ENCODE measurements at regions not wholly inside any gene's neighbourhood (a gene's known extent, or its start where the extent isn't known, plus 50 kb on each side); places are given as distances from the start of the nearest gene placed in this dataset.
"Not testable (repeated sequence)": the region's sequence is repeated elsewhere in the genome, so short reads cannot be mapped to it uniquely, and the experiment has no call there.

DNA sequence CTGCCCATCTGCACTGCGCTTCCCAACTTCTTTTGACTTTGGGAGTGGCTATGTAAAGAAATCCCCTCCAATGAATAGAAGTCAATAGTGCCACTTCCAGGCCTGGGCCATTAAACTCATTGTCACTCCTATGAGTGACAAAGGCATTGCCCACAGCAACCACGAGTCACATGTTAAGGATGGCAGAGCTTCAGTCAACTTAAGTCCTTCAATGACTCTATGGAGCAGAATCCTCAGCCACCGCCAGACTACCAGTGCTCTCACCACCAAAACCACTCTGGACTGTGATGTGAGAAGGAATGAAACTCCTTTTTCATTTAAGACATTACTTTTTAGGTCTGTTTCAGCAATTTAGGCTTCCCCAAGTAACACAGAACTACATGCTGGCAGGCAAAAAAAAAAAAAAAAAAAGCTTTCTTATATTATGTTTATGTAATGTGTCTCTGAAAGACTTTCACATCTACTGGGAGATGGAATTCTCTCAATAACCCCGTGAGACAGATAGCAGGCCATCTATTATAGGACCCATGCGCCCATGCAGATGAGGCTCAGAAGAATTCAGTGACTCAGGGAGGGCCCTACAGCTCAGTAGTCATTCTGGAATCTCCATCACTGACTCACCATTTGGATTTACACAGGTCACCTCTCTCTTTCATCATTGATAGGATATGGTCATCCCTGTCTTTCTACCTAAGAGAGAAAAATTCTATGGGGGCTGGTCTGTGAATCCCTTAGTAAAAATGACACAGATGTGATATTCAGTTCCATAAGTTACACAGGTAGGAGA is 180.5 kb downstream of the CEMIP2 start:
- no peak for DNase-seq (ENCODE audit: low spot score)

- DNase-seq (ENCODE audit: low spot score) = no peak
These were observed 184.5 kb downstream of the CEMIP2 start for GRCh38 chr9:71583792-71584191.

DNA sequence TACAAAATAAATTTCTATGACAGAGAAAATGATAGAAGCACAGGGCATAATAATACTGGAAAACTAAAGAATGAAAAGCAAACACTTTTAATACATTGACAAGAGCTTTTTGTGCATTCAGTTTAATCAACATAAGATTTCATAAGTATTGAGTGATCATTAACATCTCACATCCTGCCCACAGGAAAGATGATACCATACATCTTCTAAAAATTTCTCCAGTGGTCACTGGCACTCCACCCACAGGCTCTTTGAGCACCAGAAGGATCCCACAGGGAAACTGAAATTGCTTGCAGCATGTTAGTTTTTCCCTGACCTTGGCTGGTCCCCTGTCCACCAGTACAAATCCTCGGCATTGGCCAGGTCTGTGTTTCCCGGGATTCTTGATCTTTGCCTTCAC is 186.0 kb downstream of the CEMIP2 start:
- no peak for DNase-seq (ENCODE audit: low spot score)

- no peak for DNase-seq (ENCODE audit: low spot score)
These were observed 187.2 kb downstream of the CEMIP2 start for GRCh38 chr9:71581101-71581500.

DNA sequence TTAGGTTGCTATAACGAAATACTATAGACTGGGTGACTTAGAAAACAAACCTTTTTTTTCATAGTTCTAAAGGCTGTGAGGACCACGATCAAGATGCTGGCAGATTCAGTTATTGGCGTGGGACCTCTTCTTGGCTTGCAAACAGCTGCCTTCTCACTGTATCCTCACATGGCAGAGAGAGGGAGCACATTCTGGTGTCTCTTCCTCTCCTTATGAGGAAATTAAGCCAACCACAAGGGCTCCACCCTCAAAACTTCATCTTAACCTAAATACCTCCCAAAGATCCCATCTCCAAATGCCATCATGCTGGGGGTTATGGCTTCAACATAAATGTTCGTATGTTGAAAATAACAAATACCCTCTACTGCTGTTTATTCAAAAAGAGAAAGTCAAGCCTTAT is 197.1 kb downstream of the CEMIP2 start:
- DNase-seq (ENCODE audit: low spot score) = no peak

DNA sequence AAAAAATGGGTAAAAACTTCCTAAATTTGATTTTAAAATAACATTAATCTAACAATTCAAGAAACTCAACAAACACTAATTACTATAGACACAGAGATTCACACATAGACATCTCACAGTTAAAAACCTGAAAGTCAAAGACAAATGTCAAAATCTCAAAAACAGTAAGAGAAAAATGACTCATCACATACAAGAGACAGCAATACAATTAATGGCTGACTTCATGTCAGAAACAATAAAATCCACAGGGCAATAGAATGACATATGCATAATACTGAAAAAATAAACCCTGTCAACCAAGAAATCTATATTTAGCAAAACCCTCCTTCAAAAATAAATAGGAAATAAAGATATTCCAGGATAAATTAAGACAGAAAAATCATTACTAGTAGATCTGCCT is 200.4 kb downstream of the CEMIP2 start:
- DNase-seq (ENCODE audit: low spot score) = no peak

GRCh38 chr9:71562140-71562539 is 206.2 kb downstream of the CEMIP2 start:
- DNase-seq (ENCODE audit: low spot score) = no peak

- no peak for DNase-seq (ENCODE audit: low spot score)
These were observed 211.0 kb downstream of the CEMIP2 start for GRCh38 chr9:71557310-71557709.

GRCh38 chr9:71552480-71552879 is 215.8 kb downstream of the CEMIP2 start:
- DNase-seq (ENCODE audit: low spot score) = no peak

- no peak for DNase-seq (ENCODE audit: low spot score)
These were observed 219.3 kb downstream of the CEMIP2 start for GRCh38 chr9:71549023-71549422.

DNA sequence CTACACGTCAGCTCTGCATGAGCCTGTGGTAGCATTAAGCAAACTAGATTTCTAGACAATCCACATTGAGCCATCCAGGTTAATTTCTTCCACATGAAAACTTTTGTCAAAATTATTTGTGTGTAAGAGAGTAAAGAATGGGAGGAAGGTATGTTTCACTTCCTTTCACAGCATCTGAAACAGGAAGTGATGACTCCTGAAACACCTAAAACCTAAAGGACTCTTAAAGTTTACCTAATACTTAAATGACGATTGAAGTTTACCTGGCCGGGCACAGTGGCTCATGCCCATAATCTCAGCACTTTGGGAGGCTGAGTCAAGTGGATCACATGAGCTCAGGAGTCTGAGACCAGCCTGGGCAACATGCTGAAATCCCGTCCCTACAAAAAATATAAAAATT is 223.8 kb downstream of the CEMIP2 start:
- no peak for DNase-seq (ENCODE audit: low spot score)

DNA sequence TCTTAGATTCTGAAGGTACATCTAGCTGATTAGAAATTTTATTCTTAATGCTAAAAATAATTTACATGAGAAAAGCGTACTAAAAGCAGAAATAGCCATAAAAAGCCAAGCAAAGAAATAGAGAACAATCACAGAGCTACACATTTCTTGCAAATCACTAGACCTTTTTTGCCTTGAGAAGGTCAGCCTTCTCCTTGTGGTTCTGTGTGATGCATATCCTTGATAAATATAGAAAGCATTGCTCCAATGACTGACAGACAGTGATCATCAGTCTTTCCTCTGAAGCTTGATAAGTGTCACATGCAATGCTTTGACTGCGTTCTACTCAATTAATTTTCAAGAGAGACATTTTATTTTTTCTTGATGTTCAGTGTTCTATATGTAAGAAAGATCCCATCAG is 226.9 kb downstream of the CEMIP2 start:
- DNase-seq (ENCODE audit: low spot score) = no peak

DNA sequence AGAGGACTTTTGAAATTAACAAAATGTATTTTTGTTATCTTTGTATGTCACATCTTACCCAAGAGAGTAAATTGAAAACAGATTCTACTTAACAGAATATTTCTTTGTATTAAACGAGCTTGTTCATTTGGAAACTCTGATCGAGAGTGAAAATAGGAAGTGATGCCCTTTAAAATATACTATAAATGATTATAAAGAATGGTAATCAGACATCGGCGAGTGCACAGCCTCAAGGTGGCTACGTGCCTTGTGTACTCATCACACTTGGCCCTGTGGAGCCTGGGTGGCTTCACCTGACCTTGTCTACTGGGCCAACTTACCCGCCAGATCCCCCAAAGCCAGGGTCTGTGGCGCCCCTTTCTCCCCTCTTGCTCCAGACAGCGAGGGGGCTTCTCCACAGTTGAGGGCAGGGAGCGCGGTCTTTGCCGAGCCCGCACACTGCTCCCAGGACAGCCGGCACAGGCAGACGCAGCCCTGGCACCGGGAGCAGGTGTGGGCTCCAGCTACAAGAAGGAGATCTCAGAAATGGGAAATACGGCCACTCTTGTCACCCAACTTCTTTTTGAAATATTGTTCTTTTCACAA is 243.2 kb downstream of the CEMIP2 start:
- DNase-seq (ENCODE audit: low spot score) = no peak

GRCh38 chr9:71524516-71524915 is 243.8 kb downstream of the CEMIP2 start:
- no peak for DNase-seq (ENCODE audit: low spot score)

GRCh38 chr9:71521132-71521531 is 247.2 kb downstream of the CEMIP2 start:
- no peak for DNase-seq (ENCODE audit: low spot score)

DNA sequence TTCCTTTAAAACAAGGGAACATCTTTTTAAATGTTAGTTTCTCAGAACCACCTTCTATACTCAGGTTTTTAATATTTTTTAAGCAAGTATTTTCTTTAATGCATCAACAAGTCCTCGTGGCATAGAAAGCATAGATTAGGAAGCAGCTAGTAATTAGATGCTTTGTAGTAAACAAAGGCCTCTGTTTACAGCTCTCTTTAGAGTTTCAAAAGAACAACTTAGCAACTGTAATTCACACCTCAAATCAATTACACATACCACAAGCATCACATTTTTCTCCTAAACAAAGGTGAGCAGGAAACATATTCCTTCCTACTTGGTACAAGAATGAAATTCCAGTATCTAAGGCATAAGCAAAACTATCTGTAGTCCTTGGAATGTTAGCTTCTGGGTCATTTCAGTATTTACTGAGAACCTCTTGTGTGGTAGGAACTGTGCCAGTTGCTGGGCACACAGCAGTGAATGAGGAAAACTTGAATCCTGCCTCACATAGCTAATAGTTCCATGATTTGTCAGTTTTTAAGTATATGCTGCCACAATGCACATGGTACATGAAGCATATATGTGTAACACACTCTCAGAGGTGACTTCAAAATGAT is 249.1 kb downstream of the CEMIP2 start:
- DNase-seq (ENCODE audit: low spot score) = no peak

DNA sequence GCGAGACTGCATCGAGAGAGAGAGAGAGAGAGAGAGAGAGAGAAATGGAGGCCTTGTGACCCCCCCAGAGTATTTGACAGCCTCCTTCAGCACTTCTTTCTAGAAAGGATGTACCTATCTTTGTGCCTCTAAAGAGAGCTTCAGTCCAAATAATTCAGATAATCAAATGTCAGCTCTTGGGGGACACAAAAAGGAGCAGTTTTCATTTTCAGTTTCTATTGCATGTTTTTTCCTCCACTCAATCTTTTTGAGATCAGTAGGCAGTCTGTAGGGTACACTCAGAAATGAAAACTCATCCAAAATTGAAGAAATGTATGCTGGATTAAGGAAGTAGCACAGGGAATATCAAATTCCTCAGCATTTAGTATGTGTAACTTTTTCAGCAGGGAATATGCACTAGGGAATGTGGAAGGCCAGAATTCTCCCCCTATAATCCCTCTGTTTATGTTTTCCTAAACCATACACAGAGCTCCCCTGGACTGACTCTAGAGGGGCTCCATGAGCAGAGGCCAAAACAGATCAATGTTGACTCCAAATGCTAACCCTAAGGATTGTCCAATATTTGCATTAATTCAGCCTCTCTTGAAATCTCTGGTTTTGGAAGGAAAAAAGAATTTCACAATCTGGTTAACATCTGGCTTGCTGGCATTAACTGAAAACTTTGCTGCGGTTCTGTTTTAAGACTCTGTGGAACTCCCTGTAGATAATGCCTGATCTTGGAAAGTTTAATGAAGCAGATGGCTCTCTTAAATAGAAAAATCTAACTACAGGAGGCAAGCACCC is 250.1 kb downstream of the CEMIP2 start:
- DNase-seq (ENCODE audit: low spot score) = no peak

- DNase-seq (ENCODE audit: low spot score) = no peak
These were observed 252.7 kb downstream of the CEMIP2 start for GRCh38 chr9:71515626-71516025.

GRCh38 chr9:71515107-71515506 is 253.2 kb downstream of the CEMIP2 start:
- no peak for DNase-seq (ENCODE audit: low spot score)

DNA sequence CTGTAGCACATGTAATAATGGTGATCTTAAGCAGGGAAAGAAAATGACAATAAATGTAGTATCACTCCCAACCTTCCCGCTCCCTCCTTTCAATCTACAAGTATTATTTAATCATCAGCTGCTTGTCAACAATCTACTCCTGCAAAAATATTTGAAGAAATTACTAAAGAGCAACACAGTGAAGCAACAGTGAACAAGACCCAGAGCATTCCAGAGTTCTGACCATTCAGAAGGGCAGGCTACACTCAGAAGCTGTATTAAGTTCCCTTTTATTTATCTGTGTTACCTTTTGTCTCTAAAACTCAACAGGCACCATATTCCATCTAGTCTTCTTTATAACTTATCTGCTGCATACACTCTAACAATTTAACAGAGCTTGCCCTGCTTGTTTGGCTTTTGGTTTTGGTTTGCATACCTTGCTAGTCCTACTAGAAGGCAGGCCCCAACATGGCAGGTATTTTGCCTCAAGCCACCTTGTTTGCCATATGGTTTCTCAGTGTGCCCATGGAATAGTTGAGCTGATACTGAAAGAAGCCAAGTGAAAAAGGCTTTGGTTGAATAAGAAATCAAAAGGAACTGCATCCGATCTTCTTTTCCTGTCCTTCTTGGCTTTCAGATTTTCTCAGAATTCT is 253.9 kb downstream of the CEMIP2 start:
- DNase-seq (ENCODE audit: low spot score) = no peak

- no peak for DNase-seq (ENCODE audit: low spot score)
These were observed 259.3 kb downstream of the CEMIP2 start for GRCh38 chr9:71509054-71509453.

GRCh38 chr9:71508141-71508540 is 260.2 kb downstream of the CEMIP2 start:
- not testable (repeated sequence) for DNase-seq (ENCODE audit: low spot score)

Measured in hepatic stellate cell (primary cell).